ENCODE measurements at regions not wholly inside any gene's neighbourhood (a gene's known extent, or its start where the extent isn't known, plus 50 kb on each side); places are given as distances from the start of the nearest gene placed in this dataset.
"Not testable (repeated sequence)": the region's sequence is repeated elsewhere in the genome, so short reads cannot be mapped to it uniquely, and the experiment has no call there.

DNA sequence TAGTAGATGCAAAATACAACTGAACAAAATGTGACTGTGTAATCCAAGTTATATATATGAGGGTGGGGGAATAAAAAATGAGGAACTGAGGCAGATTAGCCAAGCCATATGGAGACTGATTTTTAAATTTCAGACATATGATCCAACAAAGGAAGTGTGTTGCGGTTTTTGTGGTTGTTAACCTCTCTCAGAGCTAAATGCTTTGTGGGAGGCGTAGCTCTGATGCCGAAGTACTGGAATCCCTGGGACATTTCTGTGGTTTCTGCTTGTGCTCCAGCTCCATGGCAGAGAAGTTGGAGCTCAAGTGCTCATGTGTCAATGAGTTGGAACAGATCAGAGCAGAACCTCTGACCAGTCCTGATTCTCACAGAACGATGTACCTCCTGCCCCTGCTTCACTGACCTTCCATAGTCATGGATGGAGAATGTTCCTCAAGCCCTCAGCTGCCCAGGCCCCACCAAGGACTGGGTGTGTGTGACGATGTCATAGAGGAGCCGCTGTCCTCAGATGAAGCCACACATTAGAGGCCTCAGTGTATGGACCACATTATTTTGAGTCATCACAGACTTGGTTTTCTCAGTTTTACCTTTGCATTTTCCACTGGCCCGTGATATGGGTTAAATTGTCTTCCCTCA, 107.6 kb downstream of the SOX1 start:
- no peak for DNase-seq

GRCh38 chr13:112175162-112176075, 108.5 kb downstream of the SOX1 start:
- no peak for DNase-seq

- DNase-seq: not testable (repeated sequence)
Measured at GRCh38 chr13:112176141-112177119, 109.5 kb downstream of the SOX1 start.

GRCh38 chr13:112177450-112178288, 110.7 kb downstream of the SOX1 start:
- DNase-seq: no peak

- no peak for DNase-seq
Measured at GRCh38 chr13:112178769-112179168, 111.8 kb downstream of the SOX1 start.

DNA sequence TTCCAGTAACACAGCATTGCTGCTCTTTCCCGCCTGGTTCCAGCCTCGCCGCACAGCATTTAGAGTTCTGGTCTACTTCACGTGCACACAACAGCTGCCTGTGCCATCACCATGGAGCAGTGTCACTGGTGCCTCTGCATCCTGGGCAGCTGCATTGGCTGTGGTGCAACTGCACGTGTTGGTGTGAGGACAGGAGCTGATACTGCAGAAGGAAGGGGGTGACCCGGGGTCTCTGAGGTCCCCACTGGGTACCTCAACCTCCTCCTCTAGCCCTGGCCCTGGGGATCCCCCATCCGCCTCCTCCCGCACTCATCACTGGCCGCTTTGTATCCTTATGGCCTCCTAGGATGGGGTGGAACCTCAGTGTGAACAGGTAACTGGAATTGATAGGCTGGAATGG, 112.5 kb downstream of the SOX1 start:
- no peak for DNase-seq

- no peak for DNase-seq
Measured at GRCh38 chr13:112179995-112180394, 113.0 kb downstream of the SOX1 start.

- DNase-seq: no peak
Measured at GRCh38 chr13:112181336-112182067, 114.6 kb downstream of the SOX1 start.

GRCh38 chr13:112182251-112182650, 115.3 kb downstream of the SOX1 start:
- no peak for DNase-seq

DNA sequence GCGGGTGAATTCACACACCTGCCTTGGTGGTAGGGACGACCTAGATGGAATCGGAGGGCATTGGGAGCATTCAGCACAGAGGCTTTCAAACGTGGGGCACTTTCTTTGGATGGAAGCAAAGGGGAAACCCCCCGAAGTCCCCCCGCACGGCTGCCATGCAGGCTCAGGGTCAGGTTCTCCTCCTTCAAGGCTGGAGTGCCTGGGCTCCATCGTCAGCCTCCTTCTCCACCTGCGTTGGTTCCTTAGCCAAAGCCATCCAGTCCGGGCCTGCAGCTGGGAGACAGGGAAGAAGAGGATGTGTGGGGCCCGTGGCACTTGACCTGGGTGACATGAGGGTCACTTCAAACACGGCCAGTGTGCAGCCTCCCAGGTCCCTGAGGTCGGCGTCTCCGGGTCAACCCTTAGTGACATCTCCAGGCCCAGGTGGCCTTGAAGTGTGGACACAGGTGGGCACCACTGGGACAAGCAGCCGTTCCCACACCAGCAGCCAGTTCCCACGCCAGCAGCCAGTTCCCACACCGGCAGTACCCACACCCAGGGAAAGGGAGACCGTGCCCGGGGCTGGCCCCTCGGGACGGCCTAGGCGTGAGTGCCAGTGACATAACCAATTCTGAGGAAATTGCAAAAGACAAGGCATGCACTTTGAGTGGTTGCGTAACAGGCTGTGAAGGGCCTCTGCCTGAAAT, 116.0 kb downstream of the SOX1 start:
- DNase-seq: no peak

DNA sequence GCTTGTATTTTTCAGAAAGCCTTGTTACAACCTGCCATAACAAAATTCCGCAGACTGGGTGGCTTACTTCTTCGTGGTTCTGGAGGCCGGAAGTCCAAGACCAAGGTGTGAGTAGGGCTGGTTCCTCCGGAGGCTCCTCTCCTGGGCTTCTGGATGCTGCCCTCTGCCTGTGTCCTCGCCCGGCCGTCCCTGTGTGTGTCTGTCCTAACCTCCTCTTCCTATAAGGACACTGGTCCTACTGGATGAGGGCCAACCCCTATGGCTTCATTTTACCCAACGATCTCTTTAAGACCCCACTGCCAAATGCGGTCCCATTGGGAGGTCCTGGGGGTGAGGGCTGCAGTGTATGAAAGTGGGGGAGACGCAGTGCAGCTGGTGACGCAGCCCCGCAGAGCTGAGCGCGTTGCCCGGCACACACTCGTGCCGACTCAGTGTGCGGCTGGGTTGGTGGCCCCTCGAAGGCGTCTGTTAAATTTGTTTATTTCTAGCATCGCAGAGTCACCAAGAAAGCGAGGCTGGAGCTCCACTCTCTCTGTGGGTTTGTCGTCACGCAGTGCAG, 116.7 kb downstream of the SOX1 start:
- DNase-seq: no peak

- no peak for DNase-seq
Measured at GRCh38 chr13:112184261-112184660, 117.3 kb downstream of the SOX1 start.

DNA sequence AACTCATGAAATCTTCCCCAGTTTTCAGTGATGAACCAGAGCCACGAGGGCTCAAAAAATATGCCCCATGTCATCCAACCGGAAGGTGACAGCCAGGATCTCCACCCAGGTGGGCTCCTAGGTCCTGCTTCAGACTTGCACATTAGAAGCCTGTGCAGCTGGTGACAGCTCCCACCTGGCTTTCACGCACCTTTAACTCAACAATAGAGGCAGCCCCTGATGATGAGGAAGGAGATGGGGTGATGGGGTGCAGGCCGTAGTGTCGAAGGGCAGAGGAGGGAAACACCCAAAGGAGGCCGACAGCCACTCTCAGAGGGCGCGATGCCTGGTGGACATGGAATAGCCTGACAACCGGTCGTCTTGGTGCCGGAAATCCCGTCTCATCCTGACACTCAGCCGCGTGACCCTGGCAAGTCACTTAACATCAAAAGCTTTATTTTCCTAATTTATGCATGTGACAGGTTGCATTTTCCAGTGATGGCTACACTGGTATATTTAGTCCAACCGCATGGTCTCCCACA, 118.0 kb downstream of the SOX1 start:
- no peak for DNase-seq

- no peak for DNase-seq
Measured at GRCh38 chr13:112185466-112185865, 118.5 kb downstream of the SOX1 start.

DNA sequence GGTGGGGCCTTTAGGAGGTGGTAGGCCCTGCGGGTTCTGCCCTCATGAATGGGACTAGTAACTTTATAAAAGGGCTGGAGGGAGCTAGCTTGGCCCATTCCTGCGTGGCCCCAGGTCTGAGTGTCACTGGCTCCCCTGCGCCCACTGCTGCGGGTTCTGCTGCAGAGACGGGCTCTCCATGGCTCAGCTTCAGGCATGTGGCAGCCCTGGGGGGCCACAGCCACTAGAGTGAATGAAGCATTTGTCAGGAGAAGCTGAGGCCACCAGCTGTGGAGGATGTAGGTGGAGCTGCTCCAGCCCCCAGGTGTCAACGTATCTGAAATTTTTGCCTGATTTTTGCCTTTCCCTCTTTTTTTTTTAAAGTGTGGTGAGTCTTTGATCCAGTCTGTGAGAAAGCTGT, 119.1 kb downstream of the SOX1 start:
- DNase-seq: no peak

DNA sequence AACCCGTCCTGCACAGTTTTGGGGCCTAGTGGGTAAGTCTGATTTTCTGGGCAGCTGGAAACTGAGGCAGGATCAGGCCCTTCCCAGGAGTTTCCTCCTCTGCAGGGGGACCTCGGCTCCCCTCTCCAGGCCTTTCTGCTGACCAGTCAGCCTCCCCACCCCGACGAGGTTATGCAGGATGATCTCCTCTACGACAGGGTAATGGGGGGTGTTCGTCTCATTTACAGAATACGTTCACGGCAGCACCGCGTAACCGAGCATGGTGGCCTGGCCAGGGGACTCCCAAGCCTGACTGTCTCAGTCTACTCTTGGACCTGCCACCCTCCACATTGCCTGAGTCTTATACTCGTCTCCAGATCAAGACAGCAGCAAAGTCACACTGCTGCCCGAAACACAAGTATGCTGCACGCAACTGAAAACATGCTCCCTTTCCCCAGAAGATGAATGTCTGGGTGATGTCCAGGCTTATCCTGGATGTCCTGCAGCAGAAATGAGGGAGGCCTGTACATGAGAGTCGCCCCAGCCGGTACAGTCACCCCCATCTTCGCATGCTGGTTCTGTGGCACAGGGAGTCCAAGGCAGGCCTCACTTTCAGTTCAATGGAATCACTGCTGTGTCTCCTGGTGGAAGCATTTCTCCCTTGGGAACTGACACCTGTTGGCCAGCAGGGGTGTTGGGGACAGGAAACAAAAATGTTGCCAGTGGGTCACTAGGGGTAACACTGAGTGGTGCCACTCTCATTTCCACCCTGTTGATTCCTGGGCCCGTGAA, 120.8 kb downstream of the SOX1 start:
- DNase-seq: no peak

DNA sequence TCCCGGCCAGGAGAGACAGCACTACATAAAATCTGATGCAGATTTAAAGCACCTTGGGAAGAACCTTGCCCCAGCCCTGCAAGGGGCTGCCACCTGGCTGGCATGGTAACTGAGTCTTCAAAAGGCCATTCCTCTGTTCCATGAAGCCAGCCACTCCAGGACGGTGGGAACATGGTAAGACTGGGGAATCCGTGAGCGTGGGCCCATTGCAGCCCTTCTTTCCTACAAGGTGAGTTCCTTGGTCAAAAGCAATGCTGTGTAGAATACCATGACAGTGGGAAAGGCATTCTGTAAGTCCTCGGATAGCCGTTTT, 121.3 kb downstream of the SOX1 start:
- no peak for DNase-seq

- DNase-seq: no peak
Measured at GRCh38 chr13:112193463-112194166, 126.7 kb downstream of the SOX1 start.

GRCh38 chr13:112194167-112194530, 127.2 kb downstream of the SOX1 start:
- DNase-seq: no peak
